GM18909 (cell line): ENCODE measurements at regions not wholly inside any gene's neighbourhood (a gene's known extent, or its start where the extent isn't known, plus 50 kb on each side); places are given as distances from the start of the nearest gene placed in this dataset.
"Not testable (repeated sequence)": the region's sequence is repeated elsewhere in the genome, so short reads cannot be mapped to it uniquely, and the experiment has no call there.

Experiments used
- ATAC-seq: cut with Tn5 transposase; IDR thresholded peaks from one replicate; pipeline ENCODE4 v1.9.1; 2021; ENCODE audit warnings: mild to moderate bottlenecking; ENCODE audit not compliant: unreplicated experiment, poor library complexity

GRCh38 chr6:133779916-133780695 lies 108.8 kb upstream of the TCF21 start:
- no peak for ATAC-seq

GRCh38 chr6:133786016-133786415 lies 102.9 kb upstream of the TCF21 start:
- ATAC-seq = no peak

GRCh38 chr6:133787122-133787521 lies 101.8 kb upstream of the TCF21 start:
- ATAC-seq = no peak

DNA sequence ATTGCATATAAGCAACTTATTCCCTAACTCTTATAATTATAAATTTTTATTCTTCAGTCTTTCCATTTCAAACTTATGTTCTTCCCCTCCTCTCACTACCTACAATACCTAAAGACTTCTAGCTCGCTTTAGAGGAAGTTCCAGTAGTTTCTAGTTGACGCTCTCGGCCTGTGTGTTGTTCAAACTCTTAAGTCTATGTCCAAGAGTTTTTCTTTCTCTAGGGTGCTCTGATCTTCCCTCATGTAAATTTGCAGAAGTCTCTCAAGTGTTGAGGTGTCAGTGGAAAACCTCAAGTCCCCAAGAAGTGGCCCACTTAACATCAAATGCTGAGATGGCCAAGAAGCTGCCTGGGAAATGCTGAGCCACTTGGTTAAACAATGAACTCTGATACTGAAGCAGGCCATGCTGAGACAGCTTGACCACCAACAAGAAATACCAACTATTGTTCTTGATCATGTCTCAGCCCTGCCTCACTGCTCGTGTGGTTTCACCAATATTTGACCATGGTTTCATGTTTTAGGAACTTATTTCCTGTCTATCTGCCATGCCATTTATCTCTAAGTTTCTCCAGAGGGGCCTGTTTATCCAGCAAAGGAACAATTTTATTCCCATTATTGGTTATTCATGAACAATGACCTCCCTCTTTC lies 100.9 kb upstream of the TCF21 start:
- no peak for ATAC-seq

GRCh38 chr6:133788556-133788955 lies 100.4 kb upstream of the TCF21 start:
- no peak for ATAC-seq

DNA sequence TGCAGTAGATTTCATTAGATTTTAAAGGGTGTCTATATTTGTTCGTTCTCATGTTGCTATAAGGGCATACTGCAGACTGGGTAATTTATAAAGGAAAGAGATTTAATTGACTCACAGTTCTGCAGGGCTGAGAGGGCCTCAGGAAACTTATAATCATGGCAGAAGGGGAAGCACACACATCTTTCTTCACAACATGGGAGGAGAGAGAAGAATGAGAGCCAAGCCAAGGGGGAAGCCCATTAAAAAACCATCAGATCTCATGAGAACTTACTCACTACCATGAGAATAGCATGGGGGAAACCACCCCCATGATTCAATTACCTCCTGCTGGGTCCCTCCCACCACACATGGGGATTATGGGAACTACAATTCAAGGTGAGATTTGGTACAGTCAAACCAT lies 99.5 kb upstream of the TCF21 start:
- ATAC-seq = not testable (repeated sequence)

DNA sequence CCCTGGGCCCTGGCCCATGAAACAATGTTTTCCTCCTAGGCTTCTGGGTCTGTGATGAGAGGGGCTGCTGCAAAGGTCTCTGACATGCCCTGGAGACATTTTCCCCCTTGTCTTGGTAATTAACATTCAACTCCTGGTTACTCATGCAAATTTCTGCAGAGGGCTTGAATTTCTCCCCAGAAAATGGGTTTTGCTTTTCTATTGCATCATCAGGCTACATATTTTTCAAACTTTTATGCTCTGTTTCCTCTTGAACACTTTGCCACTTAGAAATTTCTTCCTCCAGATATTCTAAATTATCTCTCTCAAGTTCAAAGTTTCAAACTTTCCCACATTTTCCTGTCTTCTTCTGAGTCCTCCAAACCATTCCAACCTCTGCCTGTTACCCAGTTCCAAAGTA lies 98.2 kb upstream of the TCF21 start:
- not testable (repeated sequence) for ATAC-seq

DNA sequence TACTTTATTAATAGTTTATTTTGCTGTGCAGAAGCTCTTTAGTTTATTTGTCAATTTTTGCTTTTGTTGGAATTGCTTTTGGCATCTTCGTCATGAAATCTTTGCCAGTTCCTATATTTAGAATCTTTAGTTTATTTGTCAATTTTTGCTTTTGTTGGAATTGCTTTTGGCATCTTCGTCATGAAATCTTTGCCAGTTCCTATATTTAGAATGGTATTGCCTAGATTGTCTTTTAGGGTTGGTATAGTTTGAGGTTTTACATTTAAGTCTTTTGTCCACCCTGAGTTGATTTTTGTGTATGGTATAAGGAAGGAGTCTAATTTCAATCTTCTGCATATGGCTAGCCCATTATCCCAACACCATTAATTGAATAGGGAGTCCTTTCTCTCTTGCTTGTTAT lies 93.9 kb upstream of the TCF21 start:
- not testable (repeated sequence) for ATAC-seq

GRCh38 chr6:133796235-133796634 lies 92.7 kb upstream of the TCF21 start:
- no peak for ATAC-seq

- no peak for ATAC-seq
These were observed 89.9 kb upstream of the TCF21 start for GRCh38 chr6:133799043-133799442.

GRCh38 chr6:133802861-133803260 lies 86.1 kb upstream of the TCF21 start:
- ATAC-seq = no peak

GRCh38 chr6:133804265-133804664 lies 84.6 kb upstream of the TCF21 start:
- no peak for ATAC-seq

DNA sequence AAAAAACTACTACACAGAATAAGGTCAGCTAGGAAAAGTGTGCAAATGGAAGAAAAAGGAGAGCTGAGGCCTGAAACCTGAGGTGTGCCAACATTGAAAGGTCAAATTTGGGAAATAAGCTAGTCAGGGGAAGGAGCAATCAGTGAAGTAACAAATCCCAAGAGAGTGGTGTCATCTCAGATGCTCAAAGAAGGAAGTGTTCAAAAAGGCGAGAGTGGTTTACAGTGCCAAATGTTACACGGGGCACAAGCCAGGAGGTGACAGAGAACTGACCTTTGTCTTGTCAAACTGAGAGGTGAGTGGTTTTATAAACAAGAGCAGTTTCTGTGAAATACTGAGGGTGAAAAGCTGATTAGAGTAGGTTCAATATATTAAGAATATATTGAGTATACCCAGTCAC lies 83.0 kb upstream of the TCF21 start:
- no peak for ATAC-seq

- no peak for ATAC-seq
These were observed 82.4 kb upstream of the TCF21 start for GRCh38 chr6:133806382-133807140.

DNA sequence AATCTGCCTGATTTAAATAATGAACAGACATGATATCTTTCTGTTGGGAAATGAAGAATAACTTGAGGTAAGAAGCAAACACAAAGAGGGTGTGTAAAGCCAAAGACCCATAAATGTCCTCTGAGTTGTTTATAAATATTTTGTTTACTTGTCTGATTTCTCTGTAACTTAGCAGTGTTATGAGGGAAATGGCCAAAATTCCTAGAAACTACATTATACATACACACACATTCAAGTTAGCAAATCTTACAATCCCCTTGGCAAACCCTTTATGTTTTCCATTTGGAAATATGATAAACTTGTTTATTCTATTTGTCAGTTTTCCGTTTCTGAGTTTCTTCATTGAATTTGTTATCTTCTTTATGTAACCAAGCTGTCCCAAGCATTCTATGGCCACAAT lies 81.4 kb upstream of the TCF21 start:
- no peak for ATAC-seq

DNA sequence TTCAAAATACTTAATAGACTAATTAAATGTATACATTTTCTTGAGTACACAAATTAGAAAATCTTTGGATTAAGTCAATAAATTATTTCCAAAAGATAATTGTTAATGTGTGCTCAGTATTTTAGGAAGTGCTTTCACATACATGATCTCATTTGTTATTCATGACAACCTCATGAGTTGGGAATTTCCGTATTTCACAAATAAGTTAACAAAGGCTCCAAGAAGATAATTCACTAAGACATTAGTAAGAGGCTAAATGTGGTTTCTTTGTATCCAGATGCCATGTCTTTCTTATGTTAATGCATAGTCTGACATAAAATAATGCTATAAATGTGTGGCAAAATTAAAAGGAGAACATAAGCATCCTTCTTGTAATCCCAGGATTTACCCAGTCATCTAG lies 79.5 kb upstream of the TCF21 start:
- ATAC-seq = no peak

DNA sequence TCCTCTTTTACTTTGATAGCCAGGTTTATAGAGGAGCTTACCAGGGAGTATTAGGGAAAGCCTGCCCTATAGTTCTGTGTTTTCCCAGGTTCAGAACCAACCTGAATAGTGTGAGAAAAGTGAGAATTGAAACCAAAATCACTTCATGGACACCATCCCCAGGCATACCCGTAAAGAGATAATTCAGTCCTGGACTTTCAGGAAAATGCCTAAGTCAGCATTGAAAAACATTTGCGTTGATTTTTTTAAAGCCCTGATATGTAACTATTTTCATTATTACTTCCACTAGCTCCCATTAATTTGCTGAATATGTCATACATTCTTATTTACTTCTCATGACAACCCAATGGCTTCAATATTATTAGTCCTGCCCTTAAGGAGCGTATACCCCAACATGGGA lies 77.4 kb upstream of the TCF21 start:
- no peak for ATAC-seq

- not testable (repeated sequence) for ATAC-seq
These were observed 76.5 kb upstream of the TCF21 start for GRCh38 chr6:133812446-133812845.

DNA sequence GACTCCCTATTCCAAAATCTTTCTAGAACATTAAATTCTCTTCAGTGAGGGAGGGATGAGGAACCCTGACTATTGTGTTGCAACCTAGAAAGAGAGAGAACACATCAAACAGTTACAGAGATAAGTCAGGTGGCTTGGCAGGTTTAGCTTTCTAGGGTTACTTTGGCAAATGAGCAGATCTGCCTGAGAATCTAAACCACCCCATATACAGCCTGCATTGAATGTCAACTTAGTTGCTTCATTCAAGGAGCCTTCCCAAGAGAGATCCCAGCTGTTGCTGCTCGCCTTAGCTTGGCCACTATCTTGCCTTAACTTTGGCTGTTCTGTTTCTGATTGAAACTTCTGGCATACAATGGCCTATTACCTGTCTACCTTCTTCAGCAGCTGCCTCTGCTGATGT lies 74.7 kb upstream of the TCF21 start:
- ATAC-seq = no peak

DNA sequence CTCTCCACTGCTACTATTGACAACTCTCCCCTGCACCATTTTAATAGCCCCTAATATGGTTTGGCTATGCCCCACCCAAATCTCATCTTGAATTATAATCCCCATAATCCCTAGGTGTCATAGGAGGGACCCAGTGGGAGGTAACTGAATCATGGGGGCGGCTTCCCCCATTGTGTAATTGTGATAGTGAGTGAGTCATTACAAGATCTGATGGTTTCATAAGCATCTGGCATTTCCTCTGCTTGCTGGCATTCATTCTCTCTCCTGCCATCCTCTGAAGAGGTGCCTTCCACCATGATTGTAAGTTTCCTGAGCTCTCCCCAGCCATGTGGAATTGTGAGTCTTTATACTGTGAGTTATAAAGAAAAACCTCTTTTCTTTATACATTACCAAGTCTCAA lies 74.1 kb upstream of the TCF21 start:
- ATAC-seq = no peak

DNA sequence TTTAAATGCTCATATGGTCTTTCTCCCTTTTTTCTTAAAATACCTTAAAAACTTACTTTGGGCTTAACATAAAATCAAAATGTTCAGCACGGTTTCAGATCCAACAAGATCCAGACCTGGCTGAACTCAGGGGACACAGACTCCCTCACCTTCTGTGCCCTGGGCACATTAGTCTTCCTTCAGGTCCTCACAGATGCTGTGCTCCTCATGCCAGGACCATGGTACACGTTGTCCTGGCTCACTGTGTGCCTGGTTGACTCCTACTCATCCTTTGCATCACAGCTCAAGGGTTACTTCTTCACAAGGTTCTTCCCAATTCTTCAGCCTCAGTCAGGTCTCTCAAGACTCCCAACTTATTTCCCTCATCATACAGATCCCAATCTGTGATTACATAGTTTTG lies 73.6 kb upstream of the TCF21 start:
- ATAC-seq = no peak
